Stimulated activated CD8-positive, alpha-beta memory T cell treated with anti-CD3 and anti-CD28 coated beads, Interleukin-15, amount 100 ng/mL, for 4 hours (primary cell): ENCODE measurements at regions not wholly inside any gene's neighbourhood (a gene's known extent, or its start where the extent isn't known, plus 50 kb on each side); places are given as distances from the start of the nearest gene placed in this dataset.
"Not testable (repeated sequence)": the region's sequence is repeated elsewhere in the genome, so short reads cannot be mapped to it uniquely, and the experiment has no call there.

ENCODE experiments used
- DNase-seq, 2 donors: peaks; one replicate each; pipeline ENCODE4 v3.0.0-alpha.2; 2020; ENCODE audit warnings: low read depth in 2 of 2

- no peak for DNase-seq
These were observed 317.7 kb upstream of the LRFN5 start for GRCh38 chr14:41289025-41289424.

- DNase-seq, result no peak
These were observed 321.4 kb upstream of the LRFN5 start for GRCh38 chr14:41285186-41285748.

- no peak for DNase-seq
These were observed 325.9 kb upstream of the LRFN5 start for GRCh38 chr14:41280745-41281144.

GRCh38 chr14:41277450-41277849, 329.2 kb upstream of the LRFN5 start:
- DNase-seq, result no peak

GRCh38 chr14:41257476-41257875, 349.2 kb upstream of the LRFN5 start:
- no peak for DNase-seq

- DNase-seq, result no peak
These were observed 371.2 kb upstream of the LRFN5 start for GRCh38 chr14:41235466-41235865.

GRCh38 chr14:41230683-41231082, 376.0 kb upstream of the LRFN5 start:
- no peak for DNase-seq

GRCh38 chr14:41229824-41230223, 376.9 kb upstream of the LRFN5 start:
- no peak for DNase-seq

- no peak for DNase-seq
These were observed 381.2 kb upstream of the LRFN5 start for GRCh38 chr14:41225433-41225832.

- DNase-seq, result no peak
These were observed 384.1 kb upstream of the LRFN5 start for GRCh38 chr14:41222581-41222980.

GRCh38 chr14:41214978-41215377, 391.7 kb upstream of the LRFN5 start:
- not testable (repeated sequence) for DNase-seq

- no peak for DNase-seq
These were observed 405.0 kb upstream of the LRFN5 start for GRCh38 chr14:41201696-41202095.

- DNase-seq, result no peak
These were observed 418.8 kb upstream of the LRFN5 start for GRCh38 chr14:41187868-41188267.

- no peak for DNase-seq
These were observed 435.6 kb upstream of the LRFN5 start for GRCh38 chr14:41171045-41171444.

GRCh38 chr14:41167040-41167439, 439.6 kb upstream of the LRFN5 start:
- no peak for DNase-seq

- no peak for DNase-seq
These were observed 452.4 kb upstream of the LRFN5 start for GRCh38 chr14:41154143-41154807.

GRCh38 chr14:41146391-41146790, 460.3 kb upstream of the LRFN5 start:
- DNase-seq, result no peak

- no peak for DNase-seq
These were observed 462.3 kb upstream of the LRFN5 start for GRCh38 chr14:41144370-41144769.

- DNase-seq, result no peak
These were observed 468.9 kb upstream of the LRFN5 start for GRCh38 chr14:41137741-41138140.

GRCh38 chr14:41130274-41130673, 476.4 kb upstream of the LRFN5 start:
- DNase-seq, result no peak

- no peak for DNase-seq
These were observed 486.3 kb upstream of the LRFN5 start for GRCh38 chr14:41120402-41120801.

GRCh38 chr14:41096131-41096530, 510.5 kb upstream of the LRFN5 start:
- no peak for DNase-seq

GRCh38 chr14:41087056-41087455, 519.6 kb upstream of the LRFN5 start:
- no peak for DNase-seq

GRCh38 chr14:41073544-41073943, 533.1 kb upstream of the LRFN5 start:
- DNase-seq, result no peak
